ENCODE measurements at regions not wholly inside any gene's neighbourhood (a gene's known extent, or its start where the extent isn't known, plus 50 kb on each side); places are given as distances from the start of the nearest gene placed in this dataset.

DNA sequence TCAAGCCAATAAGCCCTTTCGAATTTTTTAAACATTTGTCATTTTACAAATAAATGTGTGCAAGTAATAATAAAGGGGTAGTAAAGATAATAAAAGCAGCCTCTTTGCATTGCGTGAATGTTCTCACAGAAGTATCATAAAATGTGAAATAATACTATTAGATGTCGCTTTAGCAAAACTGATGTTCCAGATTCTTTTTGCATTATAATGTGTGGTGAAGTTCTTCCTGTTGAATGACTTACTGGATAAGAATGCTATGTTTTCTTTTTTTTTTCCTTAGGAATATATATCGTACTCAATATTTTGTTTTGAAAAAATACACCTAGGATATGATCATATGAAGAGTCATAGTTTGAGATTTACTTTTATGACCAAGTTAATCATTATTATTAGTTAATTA lies 85.2 kb upstream of the CDH12 start:
- TF ChIP-seq, protein P1, sequence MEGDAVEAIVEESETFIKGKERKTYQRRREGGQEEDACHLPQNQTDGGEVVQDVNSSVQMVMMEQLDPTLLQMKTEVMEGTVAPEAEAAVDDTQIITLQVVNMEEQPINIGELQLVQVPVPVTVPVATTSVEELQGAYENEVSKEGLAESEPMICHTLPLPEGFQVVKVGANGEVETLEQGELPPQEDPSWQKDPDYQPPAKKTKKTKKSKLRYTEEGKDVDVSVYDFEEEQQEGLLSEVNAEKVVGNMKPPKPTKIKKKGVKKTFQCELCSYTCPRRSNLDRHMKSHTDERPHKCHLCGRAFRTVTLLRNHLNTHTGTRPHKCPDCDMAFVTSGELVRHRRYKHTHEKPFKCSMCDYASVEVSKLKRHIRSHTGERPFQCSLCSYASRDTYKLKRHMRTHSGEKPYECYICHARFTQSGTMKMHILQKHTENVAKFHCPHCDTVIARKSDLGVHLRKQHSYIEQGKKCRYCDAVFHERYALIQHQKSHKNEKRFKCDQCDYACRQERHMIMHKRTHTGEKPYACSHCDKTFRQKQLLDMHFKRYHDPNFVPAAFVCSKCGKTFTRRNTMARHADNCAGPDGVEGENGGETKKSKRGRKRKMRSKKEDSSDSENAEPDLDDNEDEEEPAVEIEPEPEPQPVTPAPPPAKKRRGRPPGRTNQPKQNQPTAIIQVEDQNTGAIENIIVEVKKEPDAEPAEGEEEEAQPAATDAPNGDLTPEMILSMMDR (IDR thresholded peaks at IDR 0.05): no peak
- TF ChIP-seq POLR2A (IDR thresholded peaks at IDR 0.05) (no peak), EP300 (IDR thresholded peaks at IDR 0.05) (no peak)
